NT2/D1 (cell line): ENCODE measurements at regions not wholly inside any gene's neighbourhood (a gene's known extent, or its start where the extent isn't known, plus 50 kb on each side); places are given as distances from the start of the nearest gene placed in this dataset.

Source experiments
- DNase-seq: peaks from one replicate; pipeline ENCODE4 v3.0.0-alpha.2; 2011; ENCODE audit warnings: low read depth, low spot score
- H3K27me3 ChIP-seq: 2 replicates; pipeline ENCODE4 v1.6.0; 2011; ENCODE audit warnings: mild to moderate bottlenecking; ENCODE audit not compliant: insufficient read length, insufficient read depth
- H3K36me3 ChIP-seq: 2 replicates; pipeline ENCODE4 v1.6.1; 2011; ENCODE audit warnings: mild to moderate bottlenecking, low read length, mixed read lengths; ENCODE audit not compliant: insufficient read depth, insufficient read length
- H3K4me1 ChIP-seq: 2 replicates; pipeline ENCODE4 v1.5.1; 2011; ENCODE audit not compliant: insufficient read depth, insufficient read length
- H3K4me3 ChIP-seq: 2 replicates; pipeline ENCODE4 v1.5.1; 2011; ENCODE audit warnings: low read depth; ENCODE audit not compliant: insufficient read length
- H3K9ac ChIP-seq: 2 replicates; pipeline ENCODE4 v1.6.0; 2011; ENCODE audit warnings: low read depth; ENCODE audit not compliant: insufficient read length
- H3K9me3 ChIP-seq: 2 replicates; pipeline ENCODE4 v1.5.1; 2011; ENCODE audit warnings: mild to moderate bottlenecking, low read length; ENCODE audit not compliant: insufficient read depth
- SUZ12 ChIP-seq: IDR thresholded peaks from 2 replicates; pipeline ENCODE4 v1.6.1; 2011; ENCODE audit not compliant: insufficient read length, insufficient read depth; ENCODE audit errors: extremely low read depth
- YY1 ChIP-seq: IDR thresholded peaks from 2 replicates; pipeline ENCODE4 v1.6.1; 2011; ENCODE audit not compliant: insufficient read length, insufficient read depth
- ZNF274 ChIP-seq: IDR thresholded peaks from 2 replicates; pipeline ENCODE4 v1.6.1; 2011; ENCODE audit warnings: mild to moderate bottlenecking, low read depth, low read length

DNA sequence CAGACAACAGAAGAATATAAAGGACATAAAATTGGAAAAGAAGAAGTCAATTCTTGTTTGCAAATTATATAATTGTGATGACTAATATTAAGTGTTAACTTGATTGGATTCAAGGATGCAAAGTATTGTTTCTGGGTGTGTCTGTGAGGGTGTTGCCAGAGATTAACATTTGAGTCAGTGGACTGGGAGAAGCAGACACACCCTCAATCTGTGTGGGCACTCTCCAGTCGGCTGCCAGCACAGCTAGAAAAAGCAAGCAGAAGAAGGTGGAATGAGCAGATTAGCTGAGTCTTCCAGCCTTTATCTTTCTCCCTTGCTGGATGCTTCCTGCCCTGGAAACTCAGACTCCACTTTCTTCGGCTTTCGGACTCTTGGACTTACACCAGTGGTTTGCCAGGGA lies 51.7 kb downstream of the UBE2NL start:
- no peaks in the 10 kb centered on the region for H3K36me3 ChIP-seq
- H3K27me3 ChIP-seq: no peaks in the 10 kb centered on the region
- no peak for TF ChIP-seq YY1
- TF ChIP-seq ZNF274: no peak
- TF ChIP-seq SUZ12: no peak
- no peak overlapping the region for H3K9ac ChIP-seq
- DNase-seq: no peak
- H3K4me1 ChIP-seq: no peaks in the 10 kb centered on the region
- no peak overlapping the region for H3K4me3 ChIP-seq
- no peaks in the 10 kb centered on the region for H3K9me3 ChIP-seq

DNA sequence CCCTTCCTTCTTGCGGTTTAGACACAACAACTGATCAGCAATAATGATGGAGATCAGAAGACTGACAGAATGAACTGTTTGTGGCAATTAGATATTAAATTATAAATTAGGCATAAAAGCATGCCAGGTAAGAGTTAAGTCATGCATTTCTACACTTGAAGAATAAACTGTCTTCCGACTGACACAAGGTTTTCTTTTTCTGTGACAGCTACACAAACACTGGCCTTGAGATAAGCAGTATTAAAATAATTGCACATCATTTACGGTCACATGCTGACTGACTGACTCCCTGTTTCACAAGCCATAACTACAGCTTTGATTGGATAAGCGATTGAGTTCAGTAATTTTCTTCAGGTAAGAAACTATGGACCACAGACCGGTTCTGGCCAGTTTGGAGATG lies 56.2 kb downstream of the UBE2NL start:
- no peak for DNase-seq
- Histone ChIP-seq H3K9ac (no peak overlapping the region), H3K4me1 (no peaks in the 10 kb centered on the region), H3K27me3 (no peaks in the 10 kb centered on the region), H3K4me3 (no peak overlapping the region), H3K9me3 (no peaks in the 10 kb centered on the region), H3K36me3 (no peaks in the 10 kb centered on the region)
- TF ChIP-seq YY1 (no peak), ZNF274 (no peak), SUZ12 (no peak)

DNA sequence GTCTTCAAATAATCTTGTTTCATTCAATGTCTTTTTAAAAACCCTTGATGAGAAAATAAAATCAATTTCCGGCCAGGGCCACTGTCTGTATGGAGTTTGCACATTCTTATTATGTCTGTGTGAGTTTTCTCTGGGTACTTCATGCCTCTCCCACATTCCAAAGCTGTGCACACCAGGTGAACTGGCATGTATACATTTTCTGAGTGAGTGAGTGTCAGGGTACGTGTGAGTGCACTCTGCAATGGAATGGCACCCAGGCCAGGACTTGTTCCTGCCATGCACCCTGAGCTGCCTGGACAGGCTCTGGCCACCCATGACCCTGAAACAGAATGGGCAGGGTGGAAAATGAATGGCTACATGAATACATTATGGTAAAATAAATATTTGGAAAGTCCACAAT lies 61.3 kb downstream of the UBE2NL start:
- H3K36me3 ChIP-seq: no peaks in the 10 kb centered on the region
- no peak for TF ChIP-seq YY1
- no peak for TF ChIP-seq ZNF274
- TF ChIP-seq SUZ12: no peak
- H3K9ac ChIP-seq: no peak overlapping the region
- H3K9me3 ChIP-seq: no peaks in the 10 kb centered on the region
- H3K4me1 ChIP-seq: no peaks in the 10 kb centered on the region
- DNase-seq: no peak
- no peaks in the 10 kb centered on the region for H3K27me3 ChIP-seq
- H3K4me3 ChIP-seq: no peak overlapping the region

DNA sequence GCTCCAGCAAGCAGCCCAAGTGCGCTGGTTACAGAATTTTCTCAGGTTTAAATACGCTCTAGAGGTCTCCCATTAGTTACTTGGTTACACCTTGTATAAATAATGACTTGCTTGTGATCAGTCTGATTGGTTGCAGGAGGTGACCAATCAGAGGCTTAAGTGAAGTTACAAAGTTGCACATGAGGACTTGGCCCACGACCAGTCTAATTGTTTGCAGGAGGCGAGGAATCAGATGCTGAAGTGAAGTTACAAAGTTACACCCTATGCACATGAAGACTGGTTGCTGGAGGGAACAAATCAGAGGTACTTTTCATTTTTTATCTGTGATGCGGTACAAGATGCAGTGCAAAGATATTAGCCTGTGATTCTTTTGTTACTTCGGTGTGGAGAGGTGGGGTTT lies 80.7 kb downstream of the UBE2NL start:
- H3K4me1 ChIP-seq: no peaks in the 10 kb centered on the region

DNA sequence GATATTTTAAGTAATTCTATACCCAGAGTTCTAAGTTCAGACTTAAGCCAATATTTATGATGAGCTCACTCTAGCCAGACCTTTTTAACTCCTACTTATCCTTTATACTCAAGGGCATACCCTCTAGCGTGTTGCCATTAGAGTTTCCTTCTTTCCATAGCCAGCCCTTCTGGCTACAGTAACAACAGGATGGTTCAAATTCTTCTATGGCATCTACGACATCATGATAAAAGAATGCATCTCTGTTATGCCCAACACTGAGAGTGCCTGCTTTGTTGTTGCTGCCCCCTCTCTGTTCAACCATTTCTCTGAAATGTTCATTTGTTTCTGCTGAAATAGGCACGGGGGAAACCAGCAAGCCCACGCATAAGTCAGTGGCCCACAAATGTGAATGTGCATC lies 104.5 kb downstream of the UBE2NL start:
- H3K9me3 ChIP-seq: no peaks in the 10 kb centered on the region
- TF ChIP-seq SUZ12: no peak
- no peak for TF ChIP-seq YY1
- TF ChIP-seq ZNF274: no peak

More for the DNA sequence above, 80.7 kb downstream of the UBE2NL start:
- DNase-seq: no peak
- Histone ChIP-seq H3K9me3 (no peaks in the 10 kb centered on the region), H3K27me3 (no peaks in the 10 kb centered on the region), H3K4me3 (no peak overlapping the region), H3K36me3 (no peaks in the 10 kb centered on the region), H3K9ac (no peak overlapping the region)
- no peak for TF ChIP-seq YY1
- no peak for TF ChIP-seq SUZ12

DNA sequence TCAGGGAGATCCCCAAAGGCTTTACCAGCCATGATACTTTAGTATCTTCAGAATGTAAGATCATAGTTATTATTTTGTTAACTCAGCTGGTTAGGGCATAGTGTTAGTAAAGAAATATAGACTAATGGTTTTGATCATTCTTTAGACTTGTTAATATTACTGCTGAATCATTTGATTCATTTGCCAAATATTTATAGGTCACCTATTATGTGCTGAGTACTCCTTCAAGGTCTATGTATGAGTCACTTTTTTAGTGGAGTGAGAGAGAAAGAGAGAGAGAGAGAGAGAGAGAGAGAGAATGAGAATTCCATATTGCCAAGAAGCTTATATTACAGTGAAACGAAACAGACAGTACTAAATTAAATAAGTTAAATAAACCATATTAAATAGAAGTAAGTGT lies 110.3 kb downstream of the UBE2NL start:
- H3K27me3 ChIP-seq: no peaks in the 10 kb centered on the region
- no peaks in the 10 kb centered on the region for H3K36me3 ChIP-seq
- no peak for DNase-seq
- H3K4me1 ChIP-seq: no peaks in the 10 kb centered on the region
- TF ChIP-seq YY1: no peak
- TF ChIP-seq SUZ12: no peak
- no peak for TF ChIP-seq ZNF274
- H3K9ac ChIP-seq: no peak overlapping the region
- H3K9me3 ChIP-seq: no peaks in the 10 kb centered on the region
- no peak overlapping the region for H3K4me3 ChIP-seq

More for the DNA sequence above, 104.5 kb downstream of the UBE2NL start:
- DNase-seq: peak; percentile 2
- Histone ChIP-seq H3K9ac (no peak overlapping the region), H3K36me3 (no peaks in the 10 kb centered on the region), H3K4me3 (no peak overlapping the region), H3K27me3 (no peaks in the 10 kb centered on the region), H3K4me1 (no peaks in the 10 kb centered on the region)

DNA sequence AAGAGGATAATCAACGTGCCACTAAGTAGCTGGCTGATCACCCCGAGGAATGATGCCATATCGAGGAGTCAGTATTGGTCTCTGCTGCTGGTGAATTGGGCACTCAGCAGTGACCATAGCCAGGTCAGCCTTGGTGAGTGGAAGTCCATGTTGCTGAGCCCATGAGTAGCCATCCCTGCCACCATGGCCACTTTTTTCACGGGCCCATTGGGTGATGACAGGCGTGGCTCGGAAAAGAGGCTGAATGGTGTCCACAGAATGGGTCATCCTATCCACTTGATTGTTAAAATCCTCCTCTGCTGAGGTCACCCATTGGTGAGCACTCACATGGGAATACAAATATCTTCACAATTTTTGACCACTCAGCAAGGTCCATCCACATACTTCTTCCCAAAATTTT lies 114.4 kb downstream of the UBE2NL start:
- Histone ChIP-seq H3K4me1 (no peaks in the 10 kb centered on the region), H3K36me3 (no peaks in the 10 kb centered on the region), H3K9ac (no peak overlapping the region), H3K9me3 (no peaks in the 10 kb centered on the region), H3K27me3 (no peaks in the 10 kb centered on the region), H3K4me3 (no peak overlapping the region)
- no peak for TF ChIP-seq ZNF274
- no peak for DNase-seq

DNA sequence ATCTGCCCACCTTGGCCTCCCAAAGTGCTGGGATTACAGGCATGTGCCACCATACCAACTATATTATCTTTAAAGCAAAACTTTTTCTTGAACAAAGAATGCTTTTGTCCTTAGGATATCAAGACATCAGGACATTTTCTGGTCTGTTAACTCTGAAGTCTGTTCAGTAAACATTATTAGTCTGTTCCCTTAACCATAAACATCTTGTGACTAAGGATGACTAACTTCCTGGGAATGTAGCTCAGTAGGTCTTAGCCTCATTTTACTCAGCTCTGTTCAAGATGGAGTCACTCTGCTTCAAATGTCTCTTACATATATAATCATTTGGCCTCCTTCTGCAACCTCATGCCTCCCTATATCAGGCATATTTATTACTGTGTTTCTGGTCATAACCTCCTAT lies 122.9 kb downstream of the UBE2NL start:
- H3K27me3 ChIP-seq: no peaks in the 10 kb centered on the region
- H3K9me3 ChIP-seq: peaks cover 7% of the 10 kb centered on the region; the same call in 1 of the 2 replicates
- H3K9ac ChIP-seq: no peak overlapping the region
- no peak overlapping the region for H3K4me3 ChIP-seq
- H3K36me3 ChIP-seq: no peaks in the 10 kb centered on the region
- no peak for TF ChIP-seq ZNF274
- H3K4me1 ChIP-seq: no peaks in the 10 kb centered on the region
- no peak for DNase-seq
